Ovary (tissue), 3 donors: ENCODE measurements at regions not wholly inside any gene's neighbourhood (a gene's known extent, or its start where the extent isn't known, plus 50 kb on each side); places are given as distances from the start of the nearest gene placed in this dataset.
"Not testable (repeated sequence)": the region's sequence is repeated elsewhere in the genome, so short reads cannot be mapped to it uniquely, and the experiment has no call there.

ENCODE experiments used
- EP300 ChIP-seq: sonication (generic); formaldehyde crosslinking; IDR thresholded peaks from one replicate; pipeline ENCODE4 v1.6.1; 2017; ENCODE audit warnings: antibody characterized with exemption
- TF ChIP-seq, protein P1 (sequence below), 3 donors: fragments of 450-650 bp in 2 of 3; fragments of 200-600 bp in 1 of 3; IDR thresholded peaks; one replicate each; pipeline versions ENCODE4 v1.5.1 to v1.8.0; 2016 to 2022; ENCODE audit warnings: antibody characterized with exemption in 3 of 3, mild to moderate bottlenecking in 1 of 3
- donor health status: DM: no; HTN: no; CAD: no.

GRCh38 chrX:13378562-13379518 is 59.0 kb upstream of the ATXN3L start:
- TF ChIP-seq, protein P1, sequence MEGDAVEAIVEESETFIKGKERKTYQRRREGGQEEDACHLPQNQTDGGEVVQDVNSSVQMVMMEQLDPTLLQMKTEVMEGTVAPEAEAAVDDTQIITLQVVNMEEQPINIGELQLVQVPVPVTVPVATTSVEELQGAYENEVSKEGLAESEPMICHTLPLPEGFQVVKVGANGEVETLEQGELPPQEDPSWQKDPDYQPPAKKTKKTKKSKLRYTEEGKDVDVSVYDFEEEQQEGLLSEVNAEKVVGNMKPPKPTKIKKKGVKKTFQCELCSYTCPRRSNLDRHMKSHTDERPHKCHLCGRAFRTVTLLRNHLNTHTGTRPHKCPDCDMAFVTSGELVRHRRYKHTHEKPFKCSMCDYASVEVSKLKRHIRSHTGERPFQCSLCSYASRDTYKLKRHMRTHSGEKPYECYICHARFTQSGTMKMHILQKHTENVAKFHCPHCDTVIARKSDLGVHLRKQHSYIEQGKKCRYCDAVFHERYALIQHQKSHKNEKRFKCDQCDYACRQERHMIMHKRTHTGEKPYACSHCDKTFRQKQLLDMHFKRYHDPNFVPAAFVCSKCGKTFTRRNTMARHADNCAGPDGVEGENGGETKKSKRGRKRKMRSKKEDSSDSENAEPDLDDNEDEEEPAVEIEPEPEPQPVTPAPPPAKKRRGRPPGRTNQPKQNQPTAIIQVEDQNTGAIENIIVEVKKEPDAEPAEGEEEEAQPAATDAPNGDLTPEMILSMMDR (IDR thresholded peaks at IDR 0.05): not testable (repeated sequence)
- TF ChIP-seq EP300: not testable (repeated sequence)
